A673 (cell line): ENCODE measurements at regions not wholly inside any gene's neighbourhood (a gene's known extent, or its start where the extent isn't known, plus 50 kb on each side); places are given as distances from the start of the nearest gene placed in this dataset.
A peak's percentile ranks its signal among the peaks of the same experiment; 100 is the strongest.

Experiments
- BruUV-seq: library from RNA; stranded (reverse); fragments of 400-500 nt; replicated peaks from 2 replicates; lab custom pipeline; 2021; lab: Mats Ljungman, UMichigan
- CTCF ChIA-PET: fragments of 300-600 bp; sonication (Branson Sonifier 250); formaldehyde crosslinking; loops from one replicate; lab custom pipeline; 2022; ENCODE audit warnings: antibody characterized with exemption; lab: Charles Lee
- POLR2A ChIA-PET: fragments of 300-600 bp; sonication (Branson Sonifier 250); formaldehyde crosslinking; loops from one replicate; lab custom pipeline; 2022; ENCODE audit warnings: antibody characterized with exemption; ENCODE audit not compliant: low non-redundant PET; lab: Charles Lee
- DNase-seq: peaks from one replicate; pipeline ENCODE4 v3.0.0-alpha.2; 2015; ENCODE audit warnings: low spot score
- H3K27ac ChIP-seq: fragments of 200-600 bp; sonication (generic); 2 replicates; pipeline ENCODE4 v1.5.1; 2016; ENCODE audit warnings: mixed run types, low read depth, mild to moderate bottlenecking, mixed read lengths, antibody characterized with exemption, low read length; ENCODE audit not compliant: poor library complexity, severe bottlenecking
- H3K27me3 ChIP-seq: fragments of 200-600 bp; sonication (generic); replicated peaks from 2 replicates; pipeline ENCODE4 v1.6.1; 2017; ENCODE audit warnings: mixed run types, low read depth, mild to moderate bottlenecking, mixed read lengths, antibody characterized with exemption, low read length; ENCODE audit not compliant: insufficient read depth, poor library complexity
- H3K36me3 ChIP-seq: fragments of 200-600 bp; sonication (generic); 2 replicates; pipeline ENCODE4 v1.6.1; 2016; ENCODE audit warnings: mixed run types, mild to moderate bottlenecking, mixed read lengths, antibody characterized with exemption, low read length; ENCODE audit not compliant: insufficient read depth, poor library complexity, severe bottlenecking
- H3K4me1 ChIP-seq: fragments of 200-600 bp; sonication (generic); 2 replicates; pipeline ENCODE4 v1.6.1; 2017; ENCODE audit warnings: mixed run types, mild to moderate bottlenecking, mixed read lengths, antibody characterized with exemption, low read length; ENCODE audit not compliant: insufficient read depth, poor library complexity, severe bottlenecking
- H3K4me3 ChIP-seq: fragments of 200-600 bp; sonication (generic); 2 replicates; pipeline ENCODE4 v1.5.1; 2016; ENCODE audit warnings: low read depth, mixed run types, mild to moderate bottlenecking, mixed read lengths, low read length; ENCODE audit not compliant: poor library complexity, severe bottlenecking
- H3K9me3 ChIP-seq: fragments of 200-600 bp; sonication (generic); 2 replicates; pipeline ENCODE4 v1.6.1; 2016; ENCODE audit warnings: mixed run types, low read depth, mild to moderate bottlenecking, mixed read lengths, antibody characterized with exemption, low read length; ENCODE audit not compliant: poor library complexity, severe bottlenecking
- EZH2 ChIP-seq: fragments of 200-600 bp; sonication (generic); IDR thresholded peaks from 2 replicates; pipeline ENCODE4 v1.6.1; 2017; ENCODE audit warnings: borderline replicate concordance, low read depth, mild to moderate bottlenecking, mixed read lengths, antibody characterized with exemption, low read length; ENCODE audit not compliant: poor library complexity, severe bottlenecking
- intact Hi-C: fragments of 100-400 bp; cut with micrococcal nuclease; formaldehyde crosslinking; loops from one replicate; pipeline ENCODE4 v1.10.0; 2022; ENCODE audit not compliant: unreplicated experiment
- TF ChIP-seq, protein P1 (sequence below): fragments of 300-800, 200-600 bp; sonication (generic); conservative IDR thresholded peaks from 2 replicates; pipeline ENCODE4 v1.5.1; 2017; ENCODE audit warnings: low read depth, mild to moderate bottlenecking, antibody characterized with exemption, low read length, moderate library complexity, mixed read lengths

DNA sequence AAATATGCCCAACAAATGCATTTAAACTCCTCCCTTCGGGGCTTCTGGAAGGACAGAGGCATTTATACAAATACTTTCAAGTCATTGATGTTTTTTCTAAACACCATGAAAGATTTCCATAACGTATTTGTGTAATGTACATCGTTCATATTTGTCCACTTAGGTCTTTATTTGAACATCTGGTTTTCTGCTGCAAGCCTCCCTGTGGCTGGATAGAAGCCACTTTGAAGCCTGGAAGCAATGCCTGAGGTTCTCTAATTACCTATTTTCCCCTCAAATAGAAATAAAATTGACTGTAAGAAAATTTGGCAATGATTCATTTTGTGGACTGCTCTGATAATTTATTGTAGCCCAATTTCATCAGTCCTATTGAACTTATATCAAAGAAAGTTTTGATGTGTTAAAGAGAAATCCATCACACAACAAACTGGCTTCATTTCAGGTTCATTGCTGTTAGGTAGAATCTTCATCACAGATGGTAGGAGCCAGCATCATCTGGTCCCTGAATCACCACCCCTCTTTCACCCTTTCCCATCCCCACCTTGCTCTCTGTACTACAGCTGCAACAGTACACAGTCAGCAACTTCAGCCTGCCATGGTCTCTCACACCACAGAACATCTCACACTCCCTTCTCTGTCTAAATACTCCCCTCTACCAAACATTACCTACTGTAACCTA lies 186.0 kb upstream of the MGMT start:
- intact Hi-C loops: no loop called here
- ChIA-PET CTCF (no interaction called here), POLR2A (no interaction called here)
- Histone ChIP-seq H3K27me3 (no peaks in the 10 kb centered on the region), H3K4me1 (peaks cover 16% of the 10 kb centered on the region), H3K27ac (no peak overlapping the region), H3K4me3 (no peak overlapping the region), H3K36me3 (peaks cover 12% of the 10 kb centered on the region), H3K9me3 (peaks cover 14% of the 10 kb centered on the region)
- no TSS peak for BruUV-seq
- DNase-seq: no peak
- TF ChIP-seq EZH2: no peak
- TF ChIP-seq, protein P1, sequence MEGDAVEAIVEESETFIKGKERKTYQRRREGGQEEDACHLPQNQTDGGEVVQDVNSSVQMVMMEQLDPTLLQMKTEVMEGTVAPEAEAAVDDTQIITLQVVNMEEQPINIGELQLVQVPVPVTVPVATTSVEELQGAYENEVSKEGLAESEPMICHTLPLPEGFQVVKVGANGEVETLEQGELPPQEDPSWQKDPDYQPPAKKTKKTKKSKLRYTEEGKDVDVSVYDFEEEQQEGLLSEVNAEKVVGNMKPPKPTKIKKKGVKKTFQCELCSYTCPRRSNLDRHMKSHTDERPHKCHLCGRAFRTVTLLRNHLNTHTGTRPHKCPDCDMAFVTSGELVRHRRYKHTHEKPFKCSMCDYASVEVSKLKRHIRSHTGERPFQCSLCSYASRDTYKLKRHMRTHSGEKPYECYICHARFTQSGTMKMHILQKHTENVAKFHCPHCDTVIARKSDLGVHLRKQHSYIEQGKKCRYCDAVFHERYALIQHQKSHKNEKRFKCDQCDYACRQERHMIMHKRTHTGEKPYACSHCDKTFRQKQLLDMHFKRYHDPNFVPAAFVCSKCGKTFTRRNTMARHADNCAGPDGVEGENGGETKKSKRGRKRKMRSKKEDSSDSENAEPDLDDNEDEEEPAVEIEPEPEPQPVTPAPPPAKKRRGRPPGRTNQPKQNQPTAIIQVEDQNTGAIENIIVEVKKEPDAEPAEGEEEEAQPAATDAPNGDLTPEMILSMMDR: no peak

DNA sequence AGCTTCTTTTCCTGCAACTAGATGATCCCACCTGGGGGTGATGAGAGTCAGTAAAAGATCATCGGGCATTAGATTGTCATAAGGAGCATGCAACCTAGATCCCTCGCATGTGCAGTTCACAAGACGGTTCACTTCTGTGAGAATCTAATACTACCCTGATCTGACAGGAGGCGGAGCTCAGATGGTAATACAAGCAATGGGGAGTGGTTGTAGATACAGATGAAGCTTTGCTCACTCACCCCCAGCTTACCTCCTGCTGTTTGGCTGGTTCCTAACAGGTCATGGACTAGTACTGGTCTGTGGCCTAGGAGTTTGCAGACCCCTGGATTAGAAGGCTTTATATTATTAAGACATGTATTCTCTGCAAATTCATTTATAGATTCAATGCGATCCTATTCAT lies 181.6 kb upstream of the MGMT start:
- no peaks in the 10 kb centered on the region for H3K27me3 ChIP-seq
- peaks cover 12% of the 10 kb centered on the region for H3K36me3 ChIP-seq
- intact Hi-C loops: no loop called here
- no peak for TF ChIP-seq EZH2
- TF ChIP-seq, protein P1: no peak
- H3K4me1 ChIP-seq: peaks cover 16% of the 10 kb centered on the region
- H3K4me3 ChIP-seq: no peak overlapping the region
- H3K27ac ChIP-seq: no peak overlapping the region
- no peak for DNase-seq
- POLR2A ChIA-PET: no interaction called here
- no TSS peak for BruUV-seq
- CTCF ChIA-PET: no interaction called here
- peaks cover 17% of the 10 kb centered on the region for H3K9me3 ChIP-seq

DNA sequence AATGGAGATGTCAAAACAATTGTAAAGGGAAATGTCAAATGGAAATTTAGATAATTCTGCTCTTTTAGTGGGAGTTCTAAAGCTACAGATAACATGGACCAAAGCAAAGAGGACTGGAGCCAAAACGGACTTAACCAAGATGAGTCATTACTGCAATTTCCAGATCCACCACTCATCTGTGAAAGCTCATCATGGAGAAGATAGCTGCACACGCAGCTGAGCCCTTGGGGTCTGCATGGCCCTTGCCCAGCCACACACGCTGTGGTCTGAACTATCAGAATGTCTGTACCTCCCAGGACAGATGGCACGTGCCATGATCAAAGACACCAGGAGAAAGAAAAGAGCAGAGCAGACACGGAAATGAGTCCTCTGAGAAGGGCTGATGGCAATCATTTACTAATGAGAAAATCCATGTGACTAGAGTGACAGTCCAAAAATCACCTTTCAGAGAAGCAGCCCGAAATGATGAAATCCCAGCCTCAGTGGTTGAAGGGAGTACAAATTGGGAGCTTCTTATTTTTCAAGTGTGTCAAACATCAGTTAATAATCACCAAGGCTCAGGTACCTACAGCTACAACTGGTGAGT lies 177.9 kb upstream of the MGMT start:
- POLR2A ChIA-PET: no interaction called here

More for the DNA sequence above, 177.9 kb upstream of the MGMT start:
- no peak for TF ChIP-seq EZH2
- TF ChIP-seq, protein P1: no peak
- peaks cover 3% of the 10 kb centered on the region for H3K9me3 ChIP-seq
- no peak overlapping the region for H3K4me3 ChIP-seq
- no peaks in the 10 kb centered on the region for H3K27me3 ChIP-seq
- no TSS peak for BruUV-seq
- H3K4me1 ChIP-seq: peaks cover 30% of the 10 kb centered on the region
- intact Hi-C loops: no loop called here
- H3K27ac ChIP-seq: peak overlapping the region; percentile 1
- no peaks in the 10 kb centered on the region for H3K36me3 ChIP-seq
- DNase-seq: peak; percentile 50
- CTCF ChIA-PET: no interaction called here
